ENCODE measurements at regions not wholly inside any gene's neighbourhood (a gene's known extent, or its start where the extent isn't known, plus 50 kb on each side); places are given as distances from the start of the nearest gene placed in this dataset.
A peak's percentile ranks its signal among the peaks of the same experiment; 100 is the strongest.

- peak; percentile 82 for TF ChIP-seq TFDP1 (CRISPR knock-in tag; IDR thresholded peaks at IDR 0.05; ENCODE audit: borderline replicate concordance)
- 0 out of 2 replicates have a peak, but pooled peaks have one; percentile 29 for TF ChIP-seq KAT8 (CRISPR knock-in tag; IDR thresholded peaks at IDR 0.05)
- TF ChIP-seq ZNF644 (CRISPR knock-in tag; IDR thresholded peaks at IDR 0.05; ENCODE audit: low read depth): 0 out of 2 replicates have a peak, but pooled peaks have one; percentile 43
- TF ChIP-seq PCBP1 (IDR thresholded peaks at IDR 0.05; ENCODE audit: borderline replicate concordance, low read depth, low read length): no peak
- peak; percentile 38; the same call in 1 of the 2 replicates for TF ChIP-seq SALL1 (CRISPR knock-in tag; IDR thresholded peaks at IDR 0.05)
- TF ChIP-seq LCORL (IDR thresholded peaks at IDR 0.05): no peak
- TF ChIP-seq LCORL (CRISPR knock-in tag; IDR thresholded peaks at IDR 0.05): 0 out of 2 replicates have a peak, but pooled peaks have one; percentile 37
- TF ChIP-seq ZNF713 (CRISPR knock-in tag; IDR thresholded peaks at IDR 0.05): no peak
- peak; percentile 22 to 43; a peak in 1 of 4 replicates for TF ChIP-seq HMGXB4 (CRISPR knock-in tag; IDR thresholded peaks at IDR 0.05; ENCODE audit: borderline replicate concordance in 1 of 2, low read depth in 1 of 2)
- TF ChIP-seq STAG1 (CRISPR knock-in tag; IDR thresholded peaks at IDR 0.05): peak; percentile 92
- TF ChIP-seq ZBTB46 (CRISPR knock-in tag; IDR thresholded peaks at IDR 0.05; ENCODE audit: borderline replicate concordance): no peak
- TF ChIP-seq BHLHE40 (IDR thresholded peaks at IDR 0.05; ENCODE audit: low read length): peak; percentile 80
- TF ChIP-seq FOXO1 (CRISPR knock-in tag; IDR thresholded peaks at IDR 0.05): no peak
- no peak for TF ChIP-seq ZFP62 (CRISPR knock-in tag; IDR thresholded peaks at IDR 0.05)
- peak; percentile 76; the same call in 1 of the 2 replicates for TF ChIP-seq ARNTL (CRISPR knock-in tag; IDR thresholded peaks at IDR 0.05)
- peak; percentile 27; the same call in 1 of the 2 replicates for TF ChIP-seq SAP130 (CRISPR knock-in tag; IDR thresholded peaks at IDR 0.05; ENCODE audit: low read depth)
- TF ChIP-seq TFE3 (CRISPR knock-in tag; IDR thresholded peaks at IDR 0.05): peak; percentile 70
Measured at GRCh38 chr4:53929955-53930798, 134.2 kb downstream of the CHIC2 start (continued).
